ENCODE measurements at regions not wholly inside any gene's neighbourhood (a gene's known extent, or its start where the extent isn't known, plus 50 kb on each side); places are given as distances from the start of the nearest gene placed in this dataset.
"Not testable (repeated sequence)": the region's sequence is repeated elsewhere in the genome, so short reads cannot be mapped to it uniquely, and the experiment has no call there.

- no peak overlapping the region for H3K4me3 ChIP-seq (ENCODE audit: control insufficient read depth, low read depth, low read length)
- no peak for TF ChIP-seq CTCF (conservative IDR thresholded peaks at IDR 0.05; ENCODE audit: control insufficient read depth, insufficient read depth, low read depth, low read length)
- DNase-seq (ENCODE audit: low read depth), result no peak
These were observed 102.4 kb upstream of the LYZL2 start for GRCh38 chr10:30731963-30732362.

- TF ChIP-seq CTCF (conservative IDR thresholded peaks at IDR 0.05; ENCODE audit: control insufficient read depth, insufficient read depth, low read depth, low read length), result no peak
- H3K4me3 ChIP-seq (ENCODE audit: control insufficient read depth, low read depth, low read length), result no peak overlapping the region
- peak; percentile 10 for DNase-seq (ENCODE audit: low read depth)
These were observed 100.8 kb upstream of the LYZL2 start for GRCh38 chr10:30730306-30730705.

- H3K4me3 ChIP-seq (ENCODE audit: control insufficient read depth, low read depth, low read length), result no peak overlapping the region
- TF ChIP-seq CTCF (conservative IDR thresholded peaks at IDR 0.05; ENCODE audit: control insufficient read depth, insufficient read depth, low read depth, low read length), result no peak
- no peak for DNase-seq (ENCODE audit: low read depth)
These were observed 99.2 kb upstream of the LYZL2 start for GRCh38 chr10:30728766-30729165.

GRCh38 chr10:30728127-30728526, 98.6 kb upstream of the LYZL2 start:
- DNase-seq (ENCODE audit: low read depth), result no peak
- no peak overlapping the region for H3K4me3 ChIP-seq (ENCODE audit: control insufficient read depth, low read depth, low read length)
- TF ChIP-seq CTCF (conservative IDR thresholded peaks at IDR 0.05; ENCODE audit: control insufficient read depth, insufficient read depth, low read depth, low read length), result no peak

- DNase-seq (ENCODE audit: low read depth), result no peak
- H3K4me3 ChIP-seq (ENCODE audit: control insufficient read depth, low read depth, low read length), result no peak overlapping the region
- TF ChIP-seq CTCF (conservative IDR thresholded peaks at IDR 0.05; ENCODE audit: control insufficient read depth, insufficient read depth, low read depth, low read length), result no peak
These were observed 98.0 kb upstream of the LYZL2 start for GRCh38 chr10:30727524-30727923.

GRCh38 chr10:30726783-30727414, 97.3 kb upstream of the LYZL2 start:
- peak; percentile 71 for DNase-seq (ENCODE audit: low read depth)
- not testable (repeated sequence) for H3K4me3 ChIP-seq (ENCODE audit: control insufficient read depth, low read depth, low read length)
- peak; percentile 57 for TF ChIP-seq CTCF (conservative IDR thresholded peaks at IDR 0.05; ENCODE audit: control insufficient read depth, insufficient read depth, low read depth, low read length)

- H3K4me3 ChIP-seq (ENCODE audit: control insufficient read depth, low read depth, low read length), result no peak overlapping the region
- TF ChIP-seq CTCF (conservative IDR thresholded peaks at IDR 0.05; ENCODE audit: control insufficient read depth, insufficient read depth, low read depth, low read length), result no peak
- DNase-seq (ENCODE audit: low read depth), result no peak
These were observed 96.1 kb upstream of the LYZL2 start for GRCh38 chr10:30725661-30726060.
